AG04450 (cell line): ENCODE measurements at regions not wholly inside any gene's neighbourhood (a gene's known extent, or its start where the extent isn't known, plus 50 kb on each side); places are given as distances from the start of the nearest gene placed in this dataset.
"Not testable (repeated sequence)": the region's sequence is repeated elsewhere in the genome, so short reads cannot be mapped to it uniquely, and the experiment has no call there.

Experiments used
- CTCF ChIA-PET: fragments of 300-600, 350-600 bp; formaldehyde crosslinking; extraction: SDS; loops from one replicate; lab custom pipeline; 2022; ENCODE audit warnings: antibody characterized with exemption, inconsistent platforms; lab: Charles Lee
- POLR2A ChIA-PET: fragments of 350-600 bp; formaldehyde crosslinking; extraction: SDS; loops from one replicate; lab custom pipeline; 2021; ENCODE audit warnings: antibody characterized with exemption, inconsistent platforms; lab: Yijun Ruan, JAX
- DNase-seq: peaks from one replicate; pipeline ENCODE4 v3.0.0-alpha.2; 2011; ENCODE audit warnings: low read depth, low spot score
- H3K27ac ChIP-seq: one replicate; pipeline ENCODE4 v1.5.1; 2012; ENCODE audit warnings: low read depth, low read length, control low read depth
- H3K27me3 ChIP-seq: one replicate; pipeline ENCODE4 v1.6.0; 2012; ENCODE audit warnings: low read length; ENCODE audit not compliant: control insufficient read depth, insufficient read depth
- H3K4me3 ChIP-seq: 2 replicates; pipeline ENCODE4 v1.5.1; 2011; ENCODE audit warnings: mild to moderate bottlenecking, low read depth, low read length, control low read depth
- H3K9me3 ChIP-seq: 2 replicates; pipeline ENCODE4 v1.5.1; 2012; ENCODE audit warnings: low read length; ENCODE audit not compliant: control insufficient read depth, insufficient read depth
- TF ChIP-seq, protein P1 (sequence below): IDR thresholded peaks from 2 replicates; pipeline ENCODE4 v1.5.1; 2011; ENCODE audit warnings: low read depth, low read length, control low read depth, inconsistent platforms

DNA sequence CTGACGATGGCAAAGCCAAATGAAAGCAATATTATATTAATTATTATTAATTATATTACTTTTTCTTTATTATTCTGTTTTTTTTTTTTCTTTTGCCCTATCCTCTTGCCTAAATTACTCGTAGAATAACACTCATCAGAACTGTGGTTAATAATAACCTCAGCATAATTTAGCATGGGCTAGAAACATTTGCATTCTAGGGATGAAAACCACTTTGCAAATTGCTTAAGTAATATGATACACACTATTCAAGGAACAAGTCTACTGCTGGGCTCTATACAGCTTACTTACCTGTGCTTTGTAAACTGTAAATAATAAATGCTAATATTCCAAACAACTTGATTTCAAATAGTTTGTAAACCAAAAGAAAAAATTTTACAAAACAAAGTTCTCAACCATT lies 375.8 kb downstream of the HGF start:
- CTCF ChIA-PET = no interaction called here
- POLR2A ChIA-PET = no interaction called here
- no peak for DNase-seq
- H3K4me3 ChIP-seq = no peak overlapping the region
- H3K27me3 ChIP-seq = no peaks in the 10 kb centered on the region
- H3K9me3 ChIP-seq = no peaks in the 10 kb centered on the region
- TF ChIP-seq, protein P1, sequence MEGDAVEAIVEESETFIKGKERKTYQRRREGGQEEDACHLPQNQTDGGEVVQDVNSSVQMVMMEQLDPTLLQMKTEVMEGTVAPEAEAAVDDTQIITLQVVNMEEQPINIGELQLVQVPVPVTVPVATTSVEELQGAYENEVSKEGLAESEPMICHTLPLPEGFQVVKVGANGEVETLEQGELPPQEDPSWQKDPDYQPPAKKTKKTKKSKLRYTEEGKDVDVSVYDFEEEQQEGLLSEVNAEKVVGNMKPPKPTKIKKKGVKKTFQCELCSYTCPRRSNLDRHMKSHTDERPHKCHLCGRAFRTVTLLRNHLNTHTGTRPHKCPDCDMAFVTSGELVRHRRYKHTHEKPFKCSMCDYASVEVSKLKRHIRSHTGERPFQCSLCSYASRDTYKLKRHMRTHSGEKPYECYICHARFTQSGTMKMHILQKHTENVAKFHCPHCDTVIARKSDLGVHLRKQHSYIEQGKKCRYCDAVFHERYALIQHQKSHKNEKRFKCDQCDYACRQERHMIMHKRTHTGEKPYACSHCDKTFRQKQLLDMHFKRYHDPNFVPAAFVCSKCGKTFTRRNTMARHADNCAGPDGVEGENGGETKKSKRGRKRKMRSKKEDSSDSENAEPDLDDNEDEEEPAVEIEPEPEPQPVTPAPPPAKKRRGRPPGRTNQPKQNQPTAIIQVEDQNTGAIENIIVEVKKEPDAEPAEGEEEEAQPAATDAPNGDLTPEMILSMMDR = no peak
- no peak overlapping the region for H3K27ac ChIP-seq

DNA sequence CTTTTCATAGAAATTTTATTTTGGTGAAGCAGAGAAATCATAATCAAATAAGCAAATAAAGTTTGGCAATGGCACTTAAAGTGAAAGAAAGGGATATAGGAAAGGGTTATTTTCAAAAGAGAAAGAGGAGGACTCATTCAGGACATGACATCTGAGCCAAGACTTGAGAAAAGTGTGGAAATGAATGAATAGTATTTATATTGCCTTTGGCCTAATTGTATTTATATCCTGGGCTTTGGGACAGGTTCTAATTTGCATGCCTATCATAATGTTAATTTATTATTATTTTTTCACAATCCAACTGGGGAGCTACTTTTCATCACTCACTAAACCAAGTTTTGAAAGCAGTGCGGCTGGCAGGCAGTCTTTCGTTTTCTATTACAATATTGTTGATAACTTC lies 376.8 kb downstream of the HGF start:
- H3K4me3 ChIP-seq = no peak overlapping the region
- no peaks in the 10 kb centered on the region for H3K27me3 ChIP-seq
- no peak for DNase-seq
- no peaks in the 10 kb centered on the region for H3K9me3 ChIP-seq
- ChIA-PET POLR2A (no interaction called here), CTCF (no interaction called here)
- TF ChIP-seq, protein P1 = no peak
- H3K27ac ChIP-seq = no peak overlapping the region

DNA sequence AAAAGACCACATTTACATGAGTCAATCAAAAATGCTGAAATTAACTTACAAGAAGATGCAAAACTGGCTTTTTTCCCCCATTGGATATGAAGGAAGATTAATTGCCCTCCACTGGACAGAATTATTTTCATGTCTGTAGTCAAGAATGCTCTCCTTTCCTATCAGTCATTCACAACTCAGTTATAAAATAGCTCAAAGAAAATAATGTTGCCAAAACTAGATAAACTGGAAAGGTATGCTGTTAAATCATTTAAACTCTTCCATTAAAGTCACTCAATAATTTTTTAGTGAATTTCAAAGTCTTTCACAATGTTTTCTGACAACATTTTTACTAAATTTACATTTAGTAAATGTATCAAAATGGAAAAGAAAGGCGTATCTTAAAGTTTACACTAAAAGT lies 384.5 kb downstream of the HGF start:
- Histone ChIP-seq H3K27ac (no peak overlapping the region), H3K9me3 (no peaks in the 10 kb centered on the region), H3K27me3 (no peaks in the 10 kb centered on the region), H3K4me3 (no peak overlapping the region)
- no peak for DNase-seq
- ChIA-PET POLR2A (no interaction called here), CTCF (no interaction called here)
- TF ChIP-seq, protein P1 = no peak

DNA sequence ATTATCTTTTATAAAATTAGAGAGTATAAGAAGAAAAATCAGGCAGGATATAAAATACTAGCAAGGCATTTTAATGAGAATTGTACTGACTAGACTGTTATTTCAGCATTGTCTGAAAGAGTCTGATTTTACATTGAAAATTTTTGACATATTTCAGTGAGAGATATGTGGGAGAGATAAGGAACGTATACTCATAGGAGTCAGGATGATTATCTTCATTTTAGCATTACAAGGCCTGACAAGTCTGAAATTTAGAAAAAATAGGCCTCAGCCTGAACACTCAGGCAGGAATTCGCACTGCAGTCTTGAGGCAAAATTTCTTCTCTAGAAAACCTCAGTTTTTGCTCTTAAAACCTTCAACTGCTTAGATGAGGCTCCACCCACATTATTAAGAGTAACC lies 386.0 kb downstream of the HGF start:
- TF ChIP-seq, protein P1 = no peak
- POLR2A ChIA-PET = no interaction called here
- H3K9me3 ChIP-seq = no peaks in the 10 kb centered on the region
- CTCF ChIA-PET = no interaction called here
- no peak overlapping the region for H3K4me3 ChIP-seq
- DNase-seq = no peak
- no peaks in the 10 kb centered on the region for H3K27me3 ChIP-seq
- H3K27ac ChIP-seq = no peak overlapping the region

DNA sequence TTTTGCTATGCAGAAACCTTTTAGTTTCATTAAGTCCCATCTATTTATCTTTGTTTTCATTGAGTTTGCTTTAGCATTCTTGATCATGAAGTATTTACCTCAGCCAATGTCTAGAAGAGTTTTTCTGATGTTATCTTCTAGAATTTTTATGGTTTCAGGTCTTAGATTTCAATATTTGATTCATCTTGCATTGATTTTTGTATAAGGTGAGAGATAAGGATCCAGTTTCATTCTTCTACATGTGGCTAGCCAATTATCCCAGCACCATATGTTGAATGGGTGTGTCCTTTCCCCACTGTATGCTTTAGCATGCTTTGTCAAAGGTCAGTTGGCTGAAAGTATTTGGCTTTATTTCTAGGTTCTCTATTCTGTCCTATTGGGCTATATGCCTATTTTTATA lies 395.2 kb downstream of the HGF start:
- CTCF ChIA-PET, H3K4me3 ChIP-seq, DNase-seq, POLR2A ChIA-PET, H3K27me3 ChIP-seq, H3K27ac ChIP-seq, H3K9me3 ChIP-seq: not testable (repeated sequence)

DNA sequence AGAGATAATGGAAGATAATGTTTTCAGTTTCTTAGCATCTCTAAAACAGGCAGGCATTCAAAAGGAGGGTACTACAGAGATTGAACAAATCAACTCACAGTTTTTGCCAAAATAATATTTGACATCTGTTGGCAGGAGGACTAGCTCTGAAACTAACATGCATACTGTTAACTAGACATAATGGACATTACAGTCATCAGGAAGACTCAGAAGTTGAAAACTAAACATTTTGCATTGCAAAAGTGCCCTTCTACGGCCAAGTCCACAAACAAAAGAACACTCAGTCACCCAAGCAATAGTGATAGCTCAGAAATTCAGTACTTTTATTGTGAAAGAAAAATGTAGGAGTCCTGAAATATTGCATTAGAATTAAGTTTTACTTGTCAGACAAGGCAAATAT lies 399.0 kb downstream of the HGF start:
- TF ChIP-seq, protein P1 = no peak
- ChIA-PET POLR2A (no interaction called here), CTCF (no interaction called here)
- DNase-seq = no peak
- Histone ChIP-seq H3K27me3 (no peaks in the 10 kb centered on the region), H3K9me3 (no peaks in the 10 kb centered on the region), H3K4me3 (no peak overlapping the region), H3K27ac (no peak overlapping the region)
